ENCODE measurements at regions not wholly inside any gene's neighbourhood (a gene's known extent, or its start where the extent isn't known, plus 50 kb on each side); places are given as distances from the start of the nearest gene placed in this dataset.
A peak's percentile ranks its signal among the peaks of the same experiment; 100 is the strongest.

DNA sequence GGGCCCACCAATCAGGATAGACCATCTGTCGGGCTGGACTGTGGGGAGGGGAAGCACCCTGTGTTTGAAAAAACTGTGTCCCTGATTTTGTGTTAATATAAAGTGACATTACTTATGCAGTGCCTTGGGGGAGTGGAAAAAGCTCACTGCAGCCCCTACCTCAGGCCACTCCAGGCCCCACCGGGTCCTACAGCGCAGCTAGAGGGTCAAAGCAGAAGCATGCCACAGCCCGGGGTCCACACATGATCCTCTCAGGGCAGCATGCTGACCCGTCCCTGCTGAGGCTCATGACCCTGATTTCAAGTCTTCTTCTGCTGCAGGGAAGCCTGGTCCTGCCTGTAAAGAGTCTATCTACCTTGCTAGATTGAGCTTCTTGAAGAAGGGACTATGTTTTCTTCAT lies 133.0 kb upstream of the PLCB4 start:
- no peak for DNase-seq

DNA sequence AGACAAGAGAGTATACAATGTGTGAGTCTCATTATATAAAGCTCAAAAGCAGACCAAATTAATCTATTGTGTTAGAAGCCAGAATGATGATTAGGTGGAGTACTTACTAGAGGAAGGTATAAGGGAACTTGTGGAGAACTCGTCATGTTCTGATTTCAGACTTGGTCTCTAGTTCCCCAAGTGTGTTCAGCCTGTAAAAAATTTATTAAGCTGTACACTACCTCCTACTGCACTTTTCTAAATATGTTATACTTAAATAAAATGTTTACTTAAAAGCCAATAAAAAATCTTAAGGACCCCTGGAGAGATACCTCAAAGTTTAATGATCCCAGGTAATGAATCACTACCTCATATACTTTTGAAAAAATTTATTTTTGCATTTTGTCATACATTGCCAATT lies 130.4 kb upstream of the PLCB4 start:
- DNase-seq: no peak

DNA sequence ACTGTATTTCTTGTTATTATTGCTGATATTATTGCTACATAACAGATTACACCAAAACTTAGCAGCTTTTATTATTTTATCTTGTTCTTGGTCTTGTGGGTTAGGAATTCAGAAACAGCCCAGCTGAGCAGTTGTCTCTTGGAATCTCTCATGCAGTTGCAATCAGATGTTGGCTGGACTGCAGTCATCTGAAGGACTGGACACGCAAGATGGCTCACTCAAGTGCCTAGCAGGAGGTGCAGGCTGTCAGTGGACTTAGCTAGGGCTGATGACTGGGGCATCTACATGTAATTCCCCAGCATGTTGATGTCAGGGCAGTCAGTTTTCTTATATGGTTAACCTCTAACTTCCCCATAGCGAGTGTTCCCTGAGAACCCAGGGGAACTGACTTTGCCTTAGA lies 128.6 kb upstream of the PLCB4 start:
- no peak for DNase-seq

DNA sequence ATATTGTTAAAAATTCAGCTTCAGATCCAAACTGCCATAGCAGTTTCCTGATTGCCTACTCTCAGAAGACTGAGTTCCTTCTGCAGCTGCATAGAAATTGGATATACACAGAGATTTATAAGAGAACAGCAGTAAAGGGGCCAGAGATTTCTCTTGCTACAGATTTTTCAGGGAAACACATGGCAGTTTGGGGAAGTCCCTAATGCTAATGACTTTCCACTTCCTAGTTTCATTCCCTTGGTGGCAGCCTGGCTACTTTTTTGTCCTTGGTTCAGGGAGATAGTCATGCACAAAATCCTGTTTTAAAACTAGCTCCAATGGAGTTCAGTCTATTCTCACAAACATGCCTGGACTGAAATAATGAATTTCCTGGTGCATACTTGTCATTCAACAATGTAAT lies 125.3 kb upstream of the PLCB4 start:
- no peak for DNase-seq

DNA sequence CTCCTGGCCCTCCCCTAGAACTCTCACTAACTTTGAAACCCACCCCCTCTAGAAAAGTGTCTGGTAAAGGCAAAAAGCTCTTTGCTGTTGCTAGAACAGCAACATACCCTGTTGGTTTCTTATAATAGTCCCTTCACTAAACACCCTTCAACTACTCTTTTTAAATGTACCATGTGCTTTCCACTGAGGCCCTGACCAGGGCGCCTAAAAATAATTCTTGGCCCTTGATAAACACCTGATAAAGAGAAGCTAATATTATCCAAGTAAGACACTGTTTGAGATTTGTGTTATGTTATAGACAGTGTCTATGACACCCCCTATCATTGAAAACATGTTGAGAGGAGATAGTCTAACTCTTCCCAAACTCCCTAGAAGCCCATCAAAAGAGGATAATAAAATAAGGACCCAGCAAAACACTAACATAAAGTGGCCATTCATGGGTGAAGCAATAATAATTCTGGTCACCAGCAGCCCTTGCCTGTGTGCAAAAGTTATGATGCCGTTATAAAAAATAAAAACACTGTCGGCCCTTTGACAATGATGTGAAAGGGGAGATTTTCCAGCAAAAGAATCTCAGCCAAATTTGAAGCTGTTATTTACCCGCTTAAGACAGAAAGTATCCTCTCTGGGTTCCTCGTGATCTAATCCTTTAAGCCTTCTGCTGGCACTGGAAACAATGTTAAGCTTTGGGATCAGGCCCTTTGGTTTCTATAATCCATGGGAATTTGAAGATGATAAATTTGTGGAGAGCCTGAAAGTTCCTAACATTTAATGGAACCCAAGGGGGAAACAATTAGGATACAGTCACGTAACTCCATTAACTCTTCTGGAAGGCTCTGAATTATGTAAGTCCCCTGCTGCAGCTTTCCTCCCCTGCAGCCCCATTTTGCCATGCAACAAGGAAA lies 122.6 kb upstream of the PLCB4 start:
- DNase-seq: no peak

DNA sequence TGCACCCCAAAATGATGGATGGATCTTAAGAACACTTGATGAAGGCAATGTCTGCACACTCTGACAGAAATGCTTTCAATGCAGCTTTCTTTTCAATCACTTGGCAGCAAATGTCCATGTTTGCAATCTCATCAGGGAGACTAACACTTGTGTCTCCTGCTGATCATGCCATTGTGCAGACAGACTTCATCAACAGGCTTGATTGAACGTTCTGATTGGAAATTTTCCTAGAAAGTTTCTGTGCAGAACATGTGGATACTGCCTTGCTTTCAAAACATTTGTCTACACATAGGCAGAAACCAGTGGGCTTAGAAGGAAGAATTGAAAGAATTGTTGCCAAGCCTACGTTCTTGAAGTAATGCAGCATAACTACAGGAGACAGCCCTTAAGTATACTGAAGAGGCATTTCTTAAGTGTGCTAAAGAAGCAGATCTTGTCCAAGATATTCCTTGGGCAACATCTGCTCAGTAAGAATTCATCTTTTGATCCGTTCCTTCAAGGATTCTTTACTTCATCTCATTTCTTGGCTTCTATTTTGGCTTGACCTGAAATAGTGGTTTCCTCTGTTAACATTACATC lies 120.4 kb upstream of the PLCB4 start:
- no peak for DNase-seq

DNA sequence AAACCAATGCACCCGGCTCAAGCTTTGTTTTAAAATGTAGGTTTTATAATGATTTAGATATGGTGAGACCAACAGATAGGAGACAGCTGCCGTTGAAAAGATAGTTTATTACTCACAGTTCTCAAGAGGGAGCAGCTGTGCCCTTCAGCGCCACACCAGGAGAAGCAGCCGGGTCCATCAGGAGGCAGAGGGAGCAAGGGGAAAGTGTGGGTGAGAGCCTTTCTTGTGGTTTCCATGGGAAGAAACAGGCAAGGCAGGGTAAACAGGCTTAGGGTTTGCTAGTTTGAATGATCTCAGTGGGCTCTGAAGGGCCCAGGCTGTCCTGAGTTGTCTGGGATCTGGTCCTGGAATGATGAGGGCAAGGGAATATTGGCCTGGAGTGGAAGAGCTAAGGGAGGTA lies 117.7 kb upstream of the PLCB4 start:
- no peak for DNase-seq

DNA sequence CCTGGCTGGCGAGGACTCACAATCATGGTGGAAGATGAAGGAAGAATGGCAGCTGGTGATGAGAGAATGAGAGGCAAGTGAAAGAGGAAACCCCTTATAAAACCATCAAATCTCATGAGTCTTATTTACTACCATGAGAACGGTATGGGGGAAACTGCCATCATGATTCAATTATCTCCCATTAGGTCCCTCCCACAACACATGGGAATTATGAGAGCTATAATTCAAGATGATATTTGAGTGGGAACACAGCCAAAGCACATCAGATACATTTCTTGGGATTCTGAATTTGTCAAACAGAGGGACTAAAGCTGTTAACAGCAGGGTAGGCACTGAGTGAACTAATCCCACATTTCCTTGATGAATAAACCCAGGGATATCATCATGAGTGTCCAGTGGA lies 116.2 kb upstream of the PLCB4 start:
- DNase-seq: no peak

DNA sequence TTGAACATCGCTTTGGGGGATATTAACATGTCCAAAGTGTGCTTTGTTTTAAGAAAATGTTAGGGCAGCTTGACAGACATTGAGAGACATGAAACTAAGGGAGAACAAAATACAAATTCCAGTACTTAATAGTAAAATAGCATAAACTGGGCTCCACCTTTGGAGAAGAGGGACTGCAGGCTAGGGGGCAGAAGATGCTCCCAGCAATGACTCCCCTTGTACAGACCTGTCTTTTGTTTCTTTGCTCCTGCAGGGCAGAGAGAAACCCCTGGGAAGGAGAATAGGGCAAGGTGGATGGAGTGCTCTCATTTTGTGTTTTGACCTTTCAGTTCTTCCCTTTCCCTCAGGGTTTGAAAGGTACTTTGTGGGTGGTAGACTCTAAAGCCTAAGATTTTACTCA lies 115.6 kb upstream of the PLCB4 start:
- DNase-seq: no peak

DNA sequence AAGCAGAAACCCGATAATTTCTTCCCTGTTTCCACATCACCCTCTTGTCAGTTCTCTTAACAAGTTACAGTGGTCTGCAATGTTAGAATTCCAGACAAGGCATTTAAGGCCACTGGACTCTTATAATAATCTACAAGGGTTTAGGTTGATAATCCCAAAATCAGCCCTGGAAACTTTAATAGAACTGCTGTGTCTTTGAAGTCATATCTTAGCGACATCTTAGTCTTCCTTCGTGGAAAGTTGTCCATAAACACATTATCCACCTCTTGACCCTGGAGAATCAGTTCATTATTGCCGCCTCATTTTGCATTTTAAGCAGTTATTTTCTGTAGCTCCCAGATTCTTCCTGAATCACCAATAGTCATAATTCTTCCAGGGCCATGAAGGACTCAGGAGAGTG lies 108.6 kb upstream of the PLCB4 start:
- DNase-seq: no peak

DNA sequence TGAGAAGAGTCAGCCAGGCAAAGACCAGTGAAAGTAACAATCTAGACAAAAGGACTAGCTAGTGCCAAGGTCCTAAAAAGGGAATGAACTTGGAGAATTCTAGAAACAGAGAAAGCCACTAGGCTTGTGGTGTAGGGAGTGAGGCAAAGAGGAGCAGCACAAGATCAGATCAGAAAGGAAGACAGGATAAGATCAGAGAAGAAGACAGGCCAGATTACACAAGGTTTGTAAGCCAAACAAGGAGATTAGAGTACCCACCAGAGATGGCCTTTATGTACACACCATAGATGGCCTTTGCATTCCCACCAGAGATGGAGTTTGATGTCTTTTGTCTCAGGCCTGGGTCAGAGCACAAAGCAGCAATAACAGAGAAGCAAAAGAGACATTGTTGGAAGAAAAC lies 105.6 kb upstream of the PLCB4 start:
- no peak for DNase-seq

DNA sequence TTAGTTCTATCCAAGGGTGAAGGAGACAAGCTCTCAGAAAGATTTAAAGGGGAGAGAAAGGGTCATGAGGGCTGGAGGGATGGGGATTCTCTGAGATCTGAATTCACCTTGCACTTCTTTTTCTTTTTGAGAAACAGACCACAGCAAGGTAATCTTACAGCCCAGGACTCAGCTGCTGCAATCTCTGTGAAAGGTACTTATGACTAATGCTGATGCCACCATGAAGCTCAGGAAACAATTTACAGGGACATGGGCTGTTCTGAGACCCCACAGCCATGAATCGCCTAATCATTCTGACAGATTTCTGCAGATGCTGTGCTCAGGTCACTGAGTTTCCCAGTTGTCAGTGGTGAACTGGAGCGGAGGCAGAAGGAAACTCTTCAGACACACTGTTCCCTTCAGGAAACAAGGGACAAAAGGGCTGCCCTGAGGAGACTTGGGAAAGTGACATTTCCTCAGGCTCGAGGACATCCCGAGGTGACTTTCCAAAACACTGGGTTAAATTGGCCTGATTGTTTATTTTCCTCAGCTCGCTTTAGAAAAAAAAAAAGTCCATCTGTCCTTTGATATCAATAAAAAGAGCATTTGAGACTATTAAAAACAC lies 103.8 kb upstream of the PLCB4 start:
- DNase-seq: no peak

DNA sequence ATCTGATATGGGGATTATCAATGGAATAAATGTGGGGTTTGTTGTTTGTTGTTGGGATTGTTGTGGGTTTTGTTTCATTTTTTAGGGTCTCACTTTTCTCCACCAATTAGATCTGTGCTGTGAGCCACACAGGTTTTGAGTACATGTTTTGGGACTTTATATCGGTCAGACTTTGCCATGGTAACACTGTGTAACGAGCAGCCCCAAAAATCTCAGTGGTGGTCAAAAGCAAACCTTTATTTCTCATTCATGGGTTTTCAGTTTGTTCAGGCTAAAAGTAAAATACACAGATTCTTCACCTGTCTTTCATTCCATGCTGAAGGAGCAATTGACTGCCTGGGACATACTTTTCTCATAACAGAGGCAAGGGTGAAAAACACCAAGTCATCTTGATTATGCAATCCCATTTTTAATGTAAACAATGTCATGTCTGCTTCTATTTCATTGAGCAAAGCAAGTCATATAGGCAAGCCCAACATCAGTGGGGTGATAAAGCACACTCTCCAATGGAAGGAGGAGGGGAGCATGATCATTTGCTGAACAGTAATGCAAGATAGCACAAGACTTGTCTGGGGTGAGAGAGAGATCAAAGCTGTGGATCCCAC lies 101.1 kb upstream of the PLCB4 start:
- no peak for DNase-seq

DNA sequence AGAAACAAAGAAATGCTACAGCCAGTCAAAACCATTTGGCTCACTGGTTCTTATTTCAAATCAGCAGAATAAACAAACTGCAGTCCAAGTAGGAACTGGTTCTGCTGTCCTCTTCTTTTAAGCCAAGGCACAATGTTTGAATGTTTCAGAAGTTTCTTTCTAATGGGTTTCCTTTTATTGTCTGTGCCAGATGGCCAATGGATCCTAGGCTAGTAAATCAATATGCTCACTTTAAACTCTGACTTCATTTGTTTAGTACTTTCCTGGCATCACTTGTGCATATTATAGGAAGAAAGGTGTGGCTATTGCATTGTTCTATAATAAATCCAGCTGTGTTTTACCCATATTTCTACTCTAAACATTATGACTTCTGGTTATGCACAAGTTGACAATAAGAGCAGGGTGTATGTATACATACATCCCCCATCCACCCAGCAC lies 99.7 kb upstream of the PLCB4 start:
- DNase-seq: peak; percentile 61

DNA sequence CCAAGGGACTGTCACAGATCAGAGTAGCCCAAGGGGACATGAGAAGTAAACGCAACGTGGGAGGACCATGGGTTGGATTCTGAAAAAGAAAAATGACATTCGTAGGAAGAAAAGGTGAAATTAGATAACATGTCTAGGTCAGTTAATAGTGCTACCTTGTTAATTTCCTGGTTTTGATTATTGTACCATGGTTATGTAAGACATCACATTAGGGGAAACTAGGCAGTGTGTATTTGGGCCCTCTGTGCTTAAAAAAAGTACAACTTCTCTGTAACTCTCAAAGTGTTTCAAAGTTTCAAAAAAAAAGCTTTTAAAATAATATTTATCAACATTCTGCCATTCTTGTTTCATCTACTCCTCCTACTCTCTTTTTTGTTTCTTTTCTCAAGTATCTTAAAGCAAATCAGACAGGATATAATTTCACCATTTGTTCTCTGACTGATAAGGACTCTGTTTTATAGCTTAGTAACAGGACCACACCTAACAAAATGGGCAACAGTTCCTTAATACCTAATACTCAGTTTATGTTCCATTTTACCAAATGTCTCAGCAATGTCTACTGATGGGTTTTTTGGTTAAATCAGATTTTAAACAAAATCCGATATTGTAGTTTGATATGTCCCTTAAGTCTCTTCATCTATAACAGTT lies 97.1 kb upstream of the PLCB4 start:
- DNase-seq: no peak

DNA sequence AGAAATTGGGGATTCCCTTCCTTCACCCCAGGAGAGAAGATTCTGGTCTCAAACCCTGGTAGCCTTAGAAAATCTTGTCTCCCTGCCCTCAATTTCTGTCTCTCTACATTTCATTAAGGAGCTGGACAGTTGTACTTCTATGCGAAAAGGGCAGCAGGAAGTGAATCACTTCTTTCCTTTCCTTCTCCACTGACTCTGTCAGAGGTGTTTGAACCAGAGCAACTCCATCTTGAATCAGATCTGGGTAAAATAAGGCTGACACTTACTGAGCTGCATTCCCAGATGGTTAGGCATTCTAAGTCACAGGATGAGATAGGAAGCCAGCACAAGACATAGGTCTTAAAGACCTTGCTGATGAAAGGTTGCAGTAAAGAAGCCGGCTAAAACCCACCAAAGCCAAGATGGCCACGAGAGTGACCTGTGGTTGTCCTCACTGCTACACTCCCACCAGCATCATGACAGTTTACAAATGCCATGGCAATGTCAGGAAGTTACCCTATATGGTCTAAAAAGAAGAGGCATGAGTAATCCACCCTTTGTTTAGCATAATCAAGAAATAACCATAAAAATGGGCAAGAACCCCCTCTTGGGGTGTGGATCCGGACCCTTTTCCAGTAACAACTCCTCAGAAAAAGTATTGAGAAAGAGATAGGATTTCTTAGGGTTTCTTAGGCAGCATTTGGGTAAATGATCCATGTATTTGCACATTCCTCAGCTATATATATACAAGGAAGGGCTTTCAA lies 95.8 kb upstream of the PLCB4 start:
- DNase-seq: no peak

DNA sequence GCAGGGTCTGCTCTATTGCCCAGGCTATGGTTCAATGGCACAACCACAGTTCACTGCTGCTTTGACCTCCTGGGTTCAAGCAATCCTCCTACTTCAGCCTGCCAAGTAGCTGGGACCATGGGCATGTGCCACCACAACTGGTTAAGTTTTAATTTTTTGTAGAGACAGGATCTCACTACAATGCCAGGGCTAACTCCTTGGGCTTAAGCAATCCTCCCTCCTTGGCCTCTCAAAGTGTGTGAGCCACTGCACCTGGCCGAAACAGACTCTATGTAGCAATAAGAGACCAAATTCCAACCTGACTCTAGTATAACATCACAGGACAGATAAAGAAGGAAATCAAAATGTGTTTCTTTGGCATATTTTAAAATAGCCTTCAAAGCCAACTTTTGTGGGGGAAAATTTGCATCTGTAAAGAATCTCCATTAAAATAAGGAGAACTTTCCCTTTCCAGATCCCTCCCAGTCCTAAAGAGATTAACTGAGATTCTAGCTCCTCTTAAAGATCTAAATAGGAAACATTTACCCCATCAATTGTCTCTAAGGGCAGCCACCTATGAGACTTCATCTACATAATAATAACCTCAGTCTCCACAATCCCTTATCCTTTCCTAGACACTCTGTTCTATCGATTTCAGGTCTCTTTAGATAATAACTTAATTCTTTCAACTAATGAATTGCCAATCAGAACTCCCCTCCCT lies 94.7 kb upstream of the PLCB4 start:
- DNase-seq: no peak

DNA sequence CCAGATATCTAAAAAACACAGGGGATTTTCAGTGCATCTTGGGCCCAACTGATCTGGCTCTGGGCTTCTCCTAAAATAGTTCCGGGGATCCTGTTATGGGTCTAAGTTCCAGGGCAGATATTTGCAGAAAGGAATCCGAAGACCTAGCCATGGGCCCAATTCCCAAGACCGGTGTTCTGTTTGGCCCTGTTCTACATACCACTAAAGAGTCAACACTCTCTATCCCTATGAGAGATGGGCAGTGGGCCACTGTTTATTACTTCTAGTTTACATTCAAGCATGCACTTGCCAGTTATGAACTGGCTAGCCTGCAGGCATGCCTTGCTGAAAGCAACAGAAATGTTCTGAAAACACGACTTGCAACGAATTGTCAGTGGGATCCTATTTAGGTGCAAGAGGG lies 87.4 kb upstream of the PLCB4 start:
- DNase-seq: no peak

DNA sequence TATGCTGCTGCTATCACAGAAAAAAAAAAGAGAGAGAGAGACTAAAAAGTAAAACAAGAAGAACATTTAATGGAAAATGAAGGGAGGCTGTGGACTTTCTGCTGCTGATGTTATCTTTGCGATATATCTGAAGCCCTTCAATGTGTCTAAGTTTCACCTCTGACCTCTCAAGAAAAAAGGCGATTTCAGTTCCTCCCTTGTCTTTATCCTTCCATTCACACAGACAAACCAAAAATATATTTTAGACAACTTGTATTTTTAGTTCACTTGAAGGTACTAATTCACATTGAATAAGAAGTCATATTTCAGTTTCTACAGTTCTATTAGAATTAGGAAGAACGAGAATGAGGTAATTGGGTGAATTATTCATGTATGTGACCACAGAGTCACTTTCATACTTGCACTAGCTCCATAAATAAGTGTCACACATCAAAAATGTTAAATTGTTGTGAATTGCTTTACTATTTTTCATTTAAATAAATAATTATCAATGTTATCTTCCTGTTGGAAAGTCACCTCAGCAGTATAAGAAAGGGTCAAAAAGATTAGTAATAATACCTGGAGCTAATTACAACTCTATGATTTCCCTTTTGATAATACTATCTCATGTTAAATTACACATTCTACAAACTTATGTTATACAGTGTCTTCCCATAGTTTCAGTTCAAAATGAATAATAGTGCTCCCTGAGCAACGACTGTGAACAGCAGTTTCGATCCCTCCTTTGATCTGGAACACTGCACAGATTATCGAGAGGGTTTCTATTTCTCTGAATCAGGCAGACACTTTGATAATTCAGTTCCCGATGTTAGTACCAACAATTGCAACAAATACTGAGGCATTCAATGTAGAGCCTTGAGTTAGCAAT lies 85.2 kb upstream of the PLCB4 start:
- DNase-seq: no peak

DNA sequence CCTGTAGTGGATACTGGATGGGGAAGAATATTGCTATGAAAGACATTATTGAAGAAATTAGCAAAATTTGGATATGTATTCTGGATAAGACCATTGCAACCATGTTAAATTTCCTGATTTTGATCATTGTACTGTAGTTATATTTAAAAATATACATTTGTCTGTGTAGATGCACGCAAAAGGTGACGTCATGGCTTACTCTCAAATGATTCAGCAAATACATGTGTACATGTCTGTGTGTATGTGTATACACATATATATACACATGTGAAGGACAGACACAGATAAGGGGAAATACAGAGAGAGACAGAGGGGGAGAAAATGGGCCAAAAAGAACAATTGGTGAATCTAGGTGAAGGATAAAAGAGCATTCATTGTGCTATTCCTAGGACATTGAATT lies 82.3 kb upstream of the PLCB4 start:
- DNase-seq: no peak

DNA sequence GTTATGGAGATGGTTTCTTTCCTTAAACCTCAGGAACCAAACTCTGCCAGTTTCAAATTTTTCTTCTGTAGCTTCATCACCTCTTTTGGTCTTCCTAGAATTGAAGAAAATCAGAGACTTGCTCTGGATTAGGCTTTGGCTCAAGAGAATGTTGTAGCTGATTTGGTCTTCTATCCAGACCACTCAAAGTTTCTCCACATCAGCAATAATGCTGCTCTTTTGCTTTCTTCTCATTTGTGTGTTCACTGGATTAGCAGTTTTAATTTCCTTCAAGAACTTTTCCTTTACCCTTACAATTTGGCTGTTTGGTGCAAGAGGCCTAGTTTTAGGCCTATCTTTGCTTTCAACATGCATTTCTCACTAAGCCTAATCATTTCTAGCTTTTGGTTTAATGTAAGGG lies 78.1 kb upstream of the PLCB4 start:
- no peak for DNase-seq

Measured in NCI-H446 treated with DMSO at 0.1 percent for 48 hours (cell line).